HCT116 (cell line): ENCODE measurements at regions not wholly inside any gene's neighbourhood (a gene's known extent, or its start where the extent isn't known, plus 50 kb on each side); places are given as distances from the start of the nearest gene placed in this dataset.

Source experiments
- ATAC-seq: fragments of 200-7000 bp; cut with Tn5 transposase; 2 replicates; pipeline ENCODE4 v1.9.1; 2020; ENCODE audit warnings: mild to moderate bottlenecking, moderate library complexity
- BruUV-seq: library from RNA; stranded (reverse); fragments of 400-500 nt; replicated peaks from 2 replicates; lab custom pipeline; 2021; lab: Mats Ljungman, UMichigan
- CTCF ChIA-PET: fragments of 300-600 bp; sonication (Branson Sonifier 250); formaldehyde crosslinking; loops from one replicate; lab custom pipeline; 2021; ENCODE audit warnings: antibody characterized with exemption; lab: Charles Lee
- POLR2A ChIA-PET: fragments of 300-600, 350-600 bp; sonication (Branson Sonifier 250); formaldehyde crosslinking; loops from one replicate; lab custom pipeline; 2021; ENCODE audit warnings: antibody characterized with exemption; lab: Charles Lee
- RAD21 ChIA-PET, 2 experiments: fragments of 300-600 bp; sonication (Branson Sonifier 250); formaldehyde crosslinking; loops; one replicate each; lab custom pipeline; 2023; ENCODE audit warnings: low total read pairs in 2 of 2; ENCODE audit not compliant: uncharacterized antibody in 2 of 2, unreplicated experiment in 2 of 2, low non-redundant PET in 1 of 2; lab: Charles Lee
- DNase-seq: peaks from one replicate; pipeline ENCODE4 v3.0.0-alpha.2; 2010; ENCODE audit warnings: low read depth, low spot score
- H2AFZ ChIP-seq: fragments of 200-600 bp; shearing (Covaris generic), sonication (generic); 2 replicates; pipeline ENCODE4 v1.6.1; 2017; ENCODE audit warnings: low read depth, mixed run types, mixed read lengths, antibody characterized with exemption, low read length; ENCODE audit not compliant: poor library complexity, severe bottlenecking
- H3K27ac ChIP-seq: 2 replicates; pipeline ENCODE4 v1.5.1; 2012; ENCODE audit warnings: low read depth, low read length
- H3K27me3 ChIP-seq: fragments of 200-600 bp; sonication (generic); 2 replicates; pipeline ENCODE4 v1.6.1; 2016; ENCODE audit warnings: mixed run types, low read length, mixed read lengths; ENCODE audit not compliant: insufficient read depth
- H3K36me3 ChIP-seq, 2 experiments: fragments of 200-500 bp in 1 of 2; fragments of 200-600 bp in 1 of 2; sonication (Bioruptor generic) in 1 of 2; sonication (generic) in 1 of 2; 2 replicates each; pipeline versions ENCODE4 v1.5.1 to v1.6.1; 2014 to 2016; ENCODE audit warnings: low read length in 2 of 2, inconsistent platforms in 1 of 2, mixed read lengths in 1 of 2, mixed run types in 1 of 2; ENCODE audit not compliant: insufficient read depth in 2 of 2, control insufficient read depth in 1 of 2
- H3K4me1 ChIP-seq, 2 experiments: fragments of 200-600 bp in 1 of 2; sonication (generic) in 1 of 2; 2 replicates each; pipeline versions ENCODE4 v1.5.1 to v1.6.1; 2012 to 2017; ENCODE audit warnings: low read length in 2 of 2, inconsistent platforms in 1 of 2, mild to moderate bottlenecking in 1 of 2, mixed read lengths in 1 of 2, mixed run types in 1 of 2, moderate library complexity in 1 of 2; ENCODE audit not compliant: insufficient read depth in 2 of 2, control insufficient read depth in 1 of 2
- H3K4me2 ChIP-seq: fragments of 200-600 bp; sonication (generic); 2 replicates; pipeline ENCODE4 v1.6.1; 2017; ENCODE audit warnings: mixed run types, low read length, mixed read lengths
- H3K4me3 ChIP-seq, 2 experiments: fragments of 200-600 bp in 1 of 2; sonication (generic) in 1 of 2; replicated peaks in 1 of 2; 2 replicates each; pipeline ENCODE4 v1.5.1; 2011 to 2016; ENCODE audit warnings: low read length in 2 of 2, control low read depth in 1 of 2, low read depth in 1 of 2, mild to moderate bottlenecking in 1 of 2, mixed read lengths in 1 of 2, mixed run types in 1 of 2
- H3K79me2 ChIP-seq: fragments of 200-600 bp; sonication (generic); 2 replicates; pipeline ENCODE4 v1.6.1; 2017; ENCODE audit warnings: mild to moderate bottlenecking, mixed run types, low read length, moderate library complexity, mixed read lengths; ENCODE audit not compliant: insufficient read depth
- H3K9ac ChIP-seq: fragments of 200-600 bp; sonication (generic); 2 replicates; pipeline ENCODE4 v1.6.1; 2016; ENCODE audit warnings: low read length, mixed read lengths
- H3K9me2 ChIP-seq: fragments of 200-600 bp; sonication (generic), shearing (Covaris generic); 2 replicates; pipeline ENCODE4 v1.6.1; 2017; ENCODE audit warnings: mixed run types, mild to moderate bottlenecking, moderate library complexity; ENCODE audit not compliant: insufficient read depth
- H3K9me3 ChIP-seq, 2 experiments: fragments of 200-500 bp in 1 of 2; fragments of 200-600 bp in 1 of 2; sonication (Bioruptor generic) in 1 of 2; sonication (generic) in 1 of 2; 2 replicates each; pipeline ENCODE4 v1.6.1; 2014 to 2017; ENCODE audit warnings: low read length in 2 of 2, mixed read lengths in 2 of 2, inconsistent platforms in 1 of 2, low read depth in 1 of 2, mild to moderate bottlenecking in 1 of 2, mixed run types in 1 of 2, moderate library complexity in 1 of 2; ENCODE audit not compliant: control insufficient read depth in 1 of 2, insufficient read depth in 1 of 2
- H4K20me1 ChIP-seq: fragments of 200-600 bp; sonication (generic), shearing (Covaris generic); 2 replicates; pipeline ENCODE4 v1.6.1; 2017; ENCODE audit warnings: mixed run types, mild to moderate bottlenecking, moderate library complexity; ENCODE audit not compliant: insufficient read depth
- EZH2 ChIP-seq: fragments of 200-600 bp; sonication (generic); IDR thresholded peaks from 2 replicates; pipeline ENCODE4 v1.6.1; 2017; ENCODE audit warnings: antibody characterized with exemption, mixed run types
- FOSL1 ChIP-seq: IDR thresholded peaks from 2 replicates; pipeline ENCODE4 v1.6.1; 2012; ENCODE audit warnings: low read depth
- JUND ChIP-seq: IDR thresholded peaks from 2 replicates; pipeline ENCODE4 v1.6.1; 2012
- MAX ChIP-seq: IDR thresholded peaks from 2 replicates; pipeline ENCODE4 v1.6.1; 2012
- POLR2AphosphoS5 ChIP-seq: IDR thresholded peaks from 2 replicates; pipeline ENCODE4 v1.6.1; 2011; ENCODE audit warnings: mild to moderate bottlenecking, low read depth, low read length, moderate library complexity
- REST ChIP-seq: IDR thresholded peaks from 2 replicates; pipeline ENCODE4 v1.6.1; 2012; ENCODE audit warnings: low read depth
- YY1 ChIP-seq: IDR thresholded peaks from 2 replicates; pipeline ENCODE4 v1.6.1; 2011; ENCODE audit warnings: low read length, low read depth, moderate library complexity, mild to moderate bottlenecking; ENCODE audit not compliant: insufficient replicate concordance; ENCODE audit errors: extremely low read depth
- ZBTB33 ChIP-seq: IDR thresholded peaks from 2 replicates; pipeline ENCODE4 v1.6.1; 2011; ENCODE audit warnings: mild to moderate bottlenecking, low read length, moderate library complexity; ENCODE audit not compliant: insufficient replicate concordance; ENCODE audit errors: extremely low read depth
- ZFX ChIP-seq: fragments of 450-650 bp; IDR thresholded peaks from 2 replicates; pipeline ENCODE4 v1.6.1; 2017
- intact Hi-C: fragments of 100-400 bp; cut with micrococcal nuclease; formaldehyde crosslinking; loops from 2 replicates; pipeline ENCODE4 v1.10.0; 2022

- CTCF ChIA-PET = no interaction called here
- intact Hi-C loops = no loop called here
- no TSS peak for BruUV-seq
These were observed 996.2 kb upstream of the FLRT2 start for GRCh38 chr14:84533791-84534190.

More at GRCh38 chr14:84533791-84534190, 996.2 kb upstream of the FLRT2 start:
- no peak overlapping the region for H3K4me3 ChIP-seq
- no peak for TF ChIP-seq POLR2AphosphoS5
- no peak for TF ChIP-seq EZH2
- TF ChIP-seq REST = no peak
- no peak for TF ChIP-seq ZFX
- no peak for TF ChIP-seq FOSL1
- TF ChIP-seq JUND = no peak
- no peak for TF ChIP-seq MAX
- no peak for TF ChIP-seq YY1
- no peak for TF ChIP-seq ZBTB33
- ATAC-seq (no peak), DNase-seq (no peak)
- H3K9me2 ChIP-seq = no peaks in the 10 kb centered on the region
- H3K9me3 ChIP-seq = peaks cover 5 to 13% of the 10 kb centered on the region in 2 experiments; a peak in 3 of 4 replicates
- H3K9ac ChIP-seq = no peak overlapping the region
- ChIA-PET RAD21 (no interaction called here), POLR2A (no interaction called here)
- no peak overlapping the region for H3K27ac ChIP-seq
- H4K20me1 ChIP-seq = no peaks in the 10 kb centered on the region
- no peak overlapping the region for H2AFZ ChIP-seq
- H3K36me3 ChIP-seq = no peaks in the 10 kb centered on the region
- H3K4me1 ChIP-seq = no peaks in the 10 kb centered on the region; a peak in 1 of 4 replicates
- H3K79me2 ChIP-seq = no peaks in the 10 kb centered on the region
- H3K27me3 ChIP-seq = no peaks in the 10 kb centered on the region
- H3K4me2 ChIP-seq = no peak overlapping the region
